ENCODE measurements at regions not wholly inside any gene's neighbourhood (a gene's known extent, or its start where the extent isn't known, plus 50 kb on each side); places are given as distances from the start of the nearest gene placed in this dataset.

GRCh38 chrX:67780694-67781109 lies 236.9 kb downstream of the AR start:
- DNase-seq, result peak; percentile 1

DNA sequence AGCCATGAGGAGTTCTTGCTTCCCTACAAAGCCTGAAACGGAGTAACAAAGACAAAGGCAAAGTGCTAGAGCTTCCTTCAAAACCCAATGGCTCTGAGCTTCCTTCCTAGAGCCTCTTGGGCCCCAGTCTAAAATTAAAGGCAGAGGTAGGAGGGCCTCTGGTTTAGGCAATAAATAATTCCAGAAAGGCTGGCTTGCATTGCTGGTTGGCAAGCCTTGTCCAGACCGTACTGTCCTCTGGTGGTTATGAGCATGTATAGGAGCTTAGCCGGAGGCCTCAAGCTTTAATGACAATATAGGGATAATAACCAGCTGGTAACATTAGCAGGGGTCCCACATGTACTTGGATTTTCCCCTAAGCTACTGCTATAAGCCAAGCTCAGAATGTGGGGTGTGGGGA lies 237.3 kb downstream of the AR start:
- no peak for DNase-seq

DNA sequence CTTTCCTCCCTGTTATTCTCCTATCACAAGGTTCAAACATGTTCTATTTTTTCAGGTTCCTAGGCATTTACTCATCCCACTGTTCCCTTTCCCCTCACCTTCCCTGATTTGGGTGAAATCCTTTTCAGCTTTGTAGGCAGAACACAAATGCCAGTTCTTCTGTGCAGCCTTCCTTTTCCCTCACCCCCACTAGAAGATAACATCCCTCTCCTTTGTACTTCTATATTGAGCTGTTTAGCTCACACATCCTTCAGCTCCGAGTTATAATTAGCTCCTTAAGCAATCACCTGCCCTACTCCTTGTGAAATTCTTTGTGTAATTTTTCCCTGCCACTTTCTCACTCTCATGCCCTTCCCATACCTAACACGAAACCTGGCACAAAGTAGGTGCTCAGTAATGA lies 240.9 kb downstream of the AR start:
- DNase-seq, result no peak

- no peak for DNase-seq
Measured at GRCh38 chrX:67787196-67787595, 243.4 kb downstream of the AR start.

GRCh38 chrX:67789536-67789935 lies 245.7 kb downstream of the AR start:
- no peak for DNase-seq

Data from stimulated activated CD4-positive, alpha-beta T cell treated with anti-CD3 and anti-CD28 coated beads, Interleukin-15, amount 100 ng/mL, for 24 hours (primary cell).